GM13977 (cell line): ENCODE measurements at regions not wholly inside any gene's neighbourhood (a gene's known extent, or its start where the extent isn't known, plus 50 kb on each side); places are given as distances from the start of the nearest gene placed in this dataset.

Experiments used
- DNase-seq: peaks from one replicate; pipeline ENCODE4 v3.0.0; 2012; ENCODE audit warnings: low spot score
- in situ Hi-C: fragments of 300-500 bp; cut with MboI; formaldehyde crosslinking; loops from one replicate; pipeline ENCODE4 v1.12.0; 2022; ENCODE audit warnings: low sequenced_read_pairs, low pct_unique_long_range_greater_than_20kb, mixed read lengths, inconsistent platforms; ENCODE audit not compliant: unreplicated experiment
- TF ChIP-seq, protein P1 (sequence below): IDR thresholded peaks from 2 replicates; pipeline ENCODE4 v1.5.1; 2012; ENCODE audit warnings: mild to moderate bottlenecking, control low read depth; ENCODE audit not compliant: insufficient read depth; ENCODE audit errors: extremely low read depth, missing control alignments

DNA sequence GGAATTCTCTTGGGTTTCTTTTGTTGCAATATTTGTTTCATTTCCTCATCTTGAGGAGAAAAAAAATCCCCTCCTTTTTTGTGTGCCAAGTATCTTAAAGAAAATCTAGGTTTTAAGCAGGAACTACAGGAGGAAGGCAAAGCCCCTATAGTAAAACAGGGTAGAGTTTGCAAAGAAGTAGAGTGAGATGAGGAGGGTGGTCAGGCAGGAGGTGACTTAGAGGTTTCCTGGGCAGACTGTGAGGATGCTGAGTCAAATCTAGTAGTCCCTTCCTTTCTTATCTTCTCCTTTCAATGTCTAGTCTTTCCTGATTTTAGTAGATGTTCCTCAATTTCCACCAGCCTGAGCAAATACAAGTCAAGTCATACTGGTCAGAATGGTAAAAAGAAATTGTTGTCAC, 222.5 kb downstream of the PMAIP1 start:
- in situ Hi-C loops = no loop called here
- DNase-seq = no peak
- TF ChIP-seq, protein P1, sequence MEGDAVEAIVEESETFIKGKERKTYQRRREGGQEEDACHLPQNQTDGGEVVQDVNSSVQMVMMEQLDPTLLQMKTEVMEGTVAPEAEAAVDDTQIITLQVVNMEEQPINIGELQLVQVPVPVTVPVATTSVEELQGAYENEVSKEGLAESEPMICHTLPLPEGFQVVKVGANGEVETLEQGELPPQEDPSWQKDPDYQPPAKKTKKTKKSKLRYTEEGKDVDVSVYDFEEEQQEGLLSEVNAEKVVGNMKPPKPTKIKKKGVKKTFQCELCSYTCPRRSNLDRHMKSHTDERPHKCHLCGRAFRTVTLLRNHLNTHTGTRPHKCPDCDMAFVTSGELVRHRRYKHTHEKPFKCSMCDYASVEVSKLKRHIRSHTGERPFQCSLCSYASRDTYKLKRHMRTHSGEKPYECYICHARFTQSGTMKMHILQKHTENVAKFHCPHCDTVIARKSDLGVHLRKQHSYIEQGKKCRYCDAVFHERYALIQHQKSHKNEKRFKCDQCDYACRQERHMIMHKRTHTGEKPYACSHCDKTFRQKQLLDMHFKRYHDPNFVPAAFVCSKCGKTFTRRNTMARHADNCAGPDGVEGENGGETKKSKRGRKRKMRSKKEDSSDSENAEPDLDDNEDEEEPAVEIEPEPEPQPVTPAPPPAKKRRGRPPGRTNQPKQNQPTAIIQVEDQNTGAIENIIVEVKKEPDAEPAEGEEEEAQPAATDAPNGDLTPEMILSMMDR = no peak

DNA sequence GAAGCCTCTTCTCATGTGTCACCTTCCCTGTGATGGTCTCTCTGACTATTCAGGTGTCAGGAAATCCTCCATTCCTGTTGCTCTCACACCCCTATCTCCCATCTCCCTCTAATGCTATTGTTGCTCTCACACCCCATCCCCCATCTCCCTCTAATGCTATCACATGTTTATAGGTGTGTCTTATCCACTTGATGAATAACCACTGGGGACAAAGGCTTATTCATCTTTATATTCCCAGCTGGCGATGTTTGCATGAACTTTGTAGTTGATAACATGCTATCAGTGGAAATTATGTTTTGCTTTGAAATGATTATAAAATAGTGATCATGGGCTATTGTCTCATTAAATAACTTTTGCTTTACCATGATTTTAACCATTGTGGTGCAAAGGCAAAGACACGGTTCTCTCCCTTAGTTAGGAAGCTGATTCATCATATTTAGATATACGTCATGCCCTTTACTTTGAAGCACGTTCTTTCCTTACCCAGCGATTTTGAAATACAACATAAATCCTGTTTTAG, 220.5 kb downstream of the PMAIP1 start:
- in situ Hi-C loops = no loop called here
- TF ChIP-seq, protein P1 = no peak
- no peak for DNase-seq

DNA sequence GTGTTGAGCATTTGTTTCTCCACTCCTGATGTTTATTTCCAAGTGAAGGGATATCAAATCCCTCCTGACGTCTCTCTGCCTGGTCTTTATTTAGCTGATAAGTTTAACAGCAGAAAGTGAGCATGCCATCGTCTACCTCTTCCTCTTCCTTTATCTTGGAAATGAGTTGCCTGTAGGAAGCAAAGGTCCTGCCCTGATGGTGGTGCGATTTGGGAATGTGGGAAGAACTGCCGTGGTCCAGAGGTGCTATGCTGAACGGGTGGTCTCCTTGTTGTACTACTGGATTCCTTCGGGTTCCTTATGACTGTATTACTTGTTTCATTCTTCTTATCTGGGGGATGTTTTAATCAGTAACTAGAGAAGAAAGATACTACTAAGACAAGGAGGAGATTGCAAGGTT, 217.5 kb downstream of the PMAIP1 start:
- in situ Hi-C loops = no loop called here

DNA sequence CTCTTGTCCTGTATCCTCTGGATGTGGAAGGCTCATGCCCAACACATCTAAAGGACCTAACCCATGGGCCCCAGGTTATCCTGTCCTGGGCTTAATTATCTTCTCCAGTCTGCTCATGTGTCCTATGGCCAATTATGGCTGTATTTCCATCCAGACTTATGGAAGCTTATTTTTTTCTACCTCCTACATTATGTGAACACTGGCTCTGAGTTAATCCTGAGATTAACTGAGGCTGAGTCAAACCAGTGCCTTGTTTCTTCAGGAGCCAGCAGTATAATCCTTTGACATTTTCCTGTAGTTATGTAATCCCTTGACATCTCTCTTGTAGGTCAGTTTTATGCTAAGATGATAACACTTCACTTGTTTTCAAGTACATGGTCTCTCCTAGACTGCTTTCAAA, 213.6 kb downstream of the PMAIP1 start:
- in situ Hi-C loops = no loop called here
- TF ChIP-seq, protein P1 = no peak
- no peak for DNase-seq

More for the DNA sequence above, 217.5 kb downstream of the PMAIP1 start:
- no peak for DNase-seq
- TF ChIP-seq, protein P1 = no peak

DNA sequence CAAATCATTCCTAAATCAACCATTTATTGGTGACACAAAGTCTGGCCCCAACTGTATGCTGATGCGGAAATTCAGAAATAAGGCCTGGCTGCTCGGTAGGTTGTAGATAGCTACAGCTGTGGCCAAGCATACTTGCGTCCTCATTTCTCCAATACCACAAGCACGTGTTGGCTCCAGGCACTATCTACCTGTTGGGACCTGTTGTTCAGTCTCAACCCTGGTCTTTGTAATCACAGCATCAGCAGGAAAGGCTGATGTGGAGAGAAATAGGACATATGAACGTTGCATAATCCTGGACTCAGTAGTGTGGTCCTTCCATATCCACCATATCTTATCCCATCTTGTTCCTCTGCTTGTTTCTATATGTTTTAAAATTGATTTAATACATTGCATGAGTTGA, 212.6 kb downstream of the PMAIP1 start:
- in situ Hi-C loops = no loop called here
- DNase-seq = no peak
- TF ChIP-seq, protein P1 = no peak

DNA sequence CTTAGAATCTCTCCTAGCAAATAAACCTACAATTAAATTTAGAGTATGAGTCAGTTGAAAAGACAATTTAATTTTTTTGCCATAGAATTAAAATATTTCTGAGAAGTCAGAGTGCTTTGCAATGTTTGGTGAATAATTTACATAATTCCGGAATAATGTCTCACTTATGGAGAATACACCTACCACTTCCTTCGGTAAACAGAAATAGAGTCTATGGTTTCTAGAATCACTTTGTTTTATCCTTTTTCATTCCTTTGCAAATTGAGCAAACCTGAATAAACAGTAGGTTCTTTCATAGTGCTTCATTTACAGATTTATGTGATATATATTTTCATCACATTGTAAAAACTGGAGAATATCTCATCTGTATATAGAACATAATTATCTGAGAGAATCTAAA, 211.7 kb downstream of the PMAIP1 start:
- TF ChIP-seq, protein P1 = no peak
- no peak for DNase-seq
- in situ Hi-C loops = no loop called here

DNA sequence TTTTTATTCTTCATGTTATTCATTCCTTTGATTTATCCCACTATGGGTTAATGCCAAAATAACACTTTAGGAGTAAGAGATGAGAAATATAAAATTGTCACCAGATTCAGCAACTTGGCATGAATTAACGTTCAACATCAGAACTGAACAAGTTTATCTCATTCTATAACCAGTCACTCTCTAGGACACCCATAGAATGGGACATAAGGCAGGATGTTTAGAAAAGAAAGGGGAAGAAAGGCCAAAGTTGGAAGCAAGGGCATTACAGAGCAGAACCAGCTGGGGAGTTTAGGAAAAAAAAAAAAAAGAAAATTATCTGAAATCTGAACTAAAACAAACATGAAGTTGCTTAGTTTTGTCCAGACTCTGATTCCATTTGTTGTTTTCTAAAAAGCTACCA, 211.0 kb downstream of the PMAIP1 start:
- in situ Hi-C loops = no loop called here
- TF ChIP-seq, protein P1 = no peak
- DNase-seq = no peak
